Kidney (tissue), 13 donors: ENCODE measurements at regions not wholly inside any gene's neighbourhood (a gene's known extent, or its start where the extent isn't known, plus 50 kb on each side); places are given as distances from the start of the nearest gene placed in this dataset.

Experiments
- DNase-seq, 5 donors: peaks; one replicate each; pipeline ENCODE4 v3.0.0-alpha.2; 2013 to 2020
- FAIRE-seq: peaks from 2 replicates; lab custom pipeline; 2012; peaks lifted over from hg19 to GRCh38; lab: Jason Lieb, UNC
- H3K27ac ChIP-seq, 2 donors: one replicate each; pipeline ENCODE4 v1.7.0; 2013; ENCODE audit warnings: low read depth in 2 of 2, low read length in 2 of 2, inconsistent platforms in 1 of 2
- H3K27me3 ChIP-seq: one replicate; pipeline ENCODE4 v1.7.1; 2013; ENCODE audit warnings: low read length, inconsistent platforms; ENCODE audit not compliant: control insufficient read depth, insufficient read depth
- H3K36me3 ChIP-seq, 3 donors: one replicate each; pipeline versions ENCODE4 v1.7.0 to v1.7.1; 2013; ENCODE audit warnings: low read length in 3 of 3, control low read depth in 1 of 3, inconsistent platforms in 1 of 3; ENCODE audit not compliant: insufficient read depth in 3 of 3, control insufficient read depth in 2 of 3
- H3K4me1 ChIP-seq, 3 donors: one replicate each; pipeline versions ENCODE4 v1.7.0 to v1.7.1; 2013; ENCODE audit warnings: low read length in 3 of 3, inconsistent platforms in 1 of 3, low read depth in 1 of 3; ENCODE audit not compliant: control insufficient read depth in 2 of 3, insufficient read depth in 2 of 3
- H3K4me3 ChIP-seq, 3 donors: one replicate each; pipeline versions ENCODE4 v1.7.0 to v1.8.1; 2013; ENCODE audit warnings: low read length in 3 of 3, control low read depth in 1 of 3, inconsistent platforms in 1 of 3
- H3K9ac ChIP-seq, 3 donors: one replicate each; pipeline versions ENCODE4 v1.7.0 to v1.7.1; 2013; ENCODE audit warnings: low read length in 3 of 3, control low read depth in 1 of 3, inconsistent platforms in 1 of 3
- H3K9me3 ChIP-seq, 3 donors: one replicate each; pipeline versions ENCODE4 v1.7.0 to v1.7.1; 2013; ENCODE audit warnings: low read length in 3 of 3, control low read depth in 1 of 3, inconsistent platforms in 1 of 3; ENCODE audit not compliant: control insufficient read depth in 2 of 3, insufficient read depth in 1 of 3
- intact Hi-C: fragments of 100-400 bp; cut with DNase I; formaldehyde crosslinking; loops from one replicate; pipeline ENCODE4 v1.11.1; 2022
- TF ChIP-seq, protein P1 (sequence below): IDR thresholded peaks from 3 replicates; pipeline ENCODE4 v1.5.1; 2012; ENCODE audit warnings: mild to moderate bottlenecking, moderate library complexity, borderline replicate concordance; ENCODE audit not compliant: insufficient read depth; ENCODE audit errors: extremely low read depth
- donor health status: control.
- donor health status: control.
- donor health status: control.
- donor health status: control.
- donor health status: control.
- donor health status: DM: yes; HTN: yes; CAD: no.
- donor health status: Normal renal cell carcinoma (clear cell type).

DNA sequence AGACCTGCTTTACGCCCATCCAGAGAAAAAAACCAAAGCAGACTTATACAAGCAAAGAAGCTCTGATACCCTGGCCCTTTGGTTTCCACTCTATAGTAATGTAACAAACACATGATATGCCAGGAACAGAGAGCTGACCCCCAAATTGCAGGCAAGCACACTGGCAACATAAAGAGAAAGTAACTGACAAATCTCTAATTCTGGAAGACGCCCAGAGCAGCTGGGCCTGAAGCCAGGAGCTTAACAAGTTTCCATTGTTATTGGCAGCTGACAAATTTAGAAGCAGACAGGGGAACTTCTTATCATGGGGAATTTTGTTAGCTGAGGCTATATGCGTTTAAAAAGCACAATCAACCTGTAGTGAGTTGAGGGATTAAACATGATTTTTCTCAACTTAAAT is 158.0 kb downstream of the DLEU7 start:
- no peaks in the 10 kb centered on the region for H3K9me3 ChIP-seq
- H3K9ac ChIP-seq, result no peak overlapping the region
- FAIRE-seq (no peak), DNase-seq (no peak)
- no peak overlapping the region for H3K27ac ChIP-seq
- H3K36me3 ChIP-seq, result no peaks in the 10 kb centered on the region
- intact Hi-C loops, result no loop called here
- TF ChIP-seq, protein P1, sequence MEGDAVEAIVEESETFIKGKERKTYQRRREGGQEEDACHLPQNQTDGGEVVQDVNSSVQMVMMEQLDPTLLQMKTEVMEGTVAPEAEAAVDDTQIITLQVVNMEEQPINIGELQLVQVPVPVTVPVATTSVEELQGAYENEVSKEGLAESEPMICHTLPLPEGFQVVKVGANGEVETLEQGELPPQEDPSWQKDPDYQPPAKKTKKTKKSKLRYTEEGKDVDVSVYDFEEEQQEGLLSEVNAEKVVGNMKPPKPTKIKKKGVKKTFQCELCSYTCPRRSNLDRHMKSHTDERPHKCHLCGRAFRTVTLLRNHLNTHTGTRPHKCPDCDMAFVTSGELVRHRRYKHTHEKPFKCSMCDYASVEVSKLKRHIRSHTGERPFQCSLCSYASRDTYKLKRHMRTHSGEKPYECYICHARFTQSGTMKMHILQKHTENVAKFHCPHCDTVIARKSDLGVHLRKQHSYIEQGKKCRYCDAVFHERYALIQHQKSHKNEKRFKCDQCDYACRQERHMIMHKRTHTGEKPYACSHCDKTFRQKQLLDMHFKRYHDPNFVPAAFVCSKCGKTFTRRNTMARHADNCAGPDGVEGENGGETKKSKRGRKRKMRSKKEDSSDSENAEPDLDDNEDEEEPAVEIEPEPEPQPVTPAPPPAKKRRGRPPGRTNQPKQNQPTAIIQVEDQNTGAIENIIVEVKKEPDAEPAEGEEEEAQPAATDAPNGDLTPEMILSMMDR, result no peak
- H3K4me3 ChIP-seq, result no peak overlapping the region
- no peaks in the 10 kb centered on the region for H3K27me3 ChIP-seq
- peaks cover 0 to 3% (median 0%) of the 10 kb centered on the region in 3 donors for H3K4me1 ChIP-seq

DNA sequence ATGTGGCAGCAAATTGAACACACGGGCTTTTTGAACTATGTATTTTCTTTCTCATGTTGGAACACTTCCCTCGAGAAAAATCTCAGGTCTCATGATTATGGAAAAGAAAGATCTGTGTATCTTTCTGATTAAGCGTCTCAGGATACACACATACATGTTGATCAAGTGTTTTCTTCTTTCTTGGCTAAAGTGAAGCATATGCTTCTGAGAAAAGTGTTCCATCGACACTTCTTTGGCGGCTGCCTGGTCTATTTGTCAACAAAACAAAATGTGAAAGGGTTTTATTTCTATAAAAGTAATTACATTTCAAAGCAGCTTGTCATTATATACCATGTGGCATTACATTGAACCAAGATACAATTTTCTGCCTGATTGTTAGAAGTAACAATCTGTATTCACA is 157.5 kb downstream of the DLEU7 start:
- no peak overlapping the region for H3K4me3 ChIP-seq
- H3K27me3 ChIP-seq, result no peaks in the 10 kb centered on the region
- TF ChIP-seq, protein P1, result no peak
- no peak overlapping the region for H3K27ac ChIP-seq
- peaks cover 0 to 3% (median 0%) of the 10 kb centered on the region in 3 donors for H3K4me1 ChIP-seq
- FAIRE-seq (no peak), DNase-seq (no peak)
- H3K9ac ChIP-seq, result no peak overlapping the region
- H3K36me3 ChIP-seq, result no peaks in the 10 kb centered on the region
- intact Hi-C loops, result no loop called here
- H3K9me3 ChIP-seq, result no peaks in the 10 kb centered on the region

DNA sequence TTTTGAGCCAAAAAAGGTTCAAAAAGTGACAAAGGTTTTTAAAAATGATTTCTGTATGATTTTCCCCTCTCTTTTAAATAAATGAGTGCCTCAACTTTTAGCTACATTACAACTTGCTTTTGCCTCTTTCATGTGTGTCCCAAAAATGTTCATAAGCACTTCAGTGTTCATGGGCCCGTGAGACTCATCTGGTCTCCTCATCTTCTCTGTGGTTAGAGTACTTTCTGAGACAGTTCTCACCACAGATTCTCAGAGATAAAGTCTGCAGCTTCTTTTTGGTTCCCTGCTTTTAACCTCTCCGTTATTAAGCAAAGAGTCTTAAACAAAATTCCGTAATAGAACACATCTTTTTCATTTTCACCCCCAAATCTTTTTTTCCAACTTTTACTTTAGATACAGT is 156.9 kb downstream of the DLEU7 start:
- H3K4me1 ChIP-seq, result peaks cover 0 to 3% (median 0%) of the 10 kb centered on the region in 3 donors
- H3K9ac ChIP-seq, result no peak overlapping the region
- H3K27me3 ChIP-seq, result no peaks in the 10 kb centered on the region
- intact Hi-C loops, result no loop called here
- no peaks in the 10 kb centered on the region for H3K9me3 ChIP-seq
- TF ChIP-seq, protein P1, result no peak
- no peak for FAIRE-seq
- no peak for DNase-seq
- H3K36me3 ChIP-seq, result no peaks in the 10 kb centered on the region
- no peak overlapping the region for H3K27ac ChIP-seq
- H3K4me3 ChIP-seq, result no peak overlapping the region

DNA sequence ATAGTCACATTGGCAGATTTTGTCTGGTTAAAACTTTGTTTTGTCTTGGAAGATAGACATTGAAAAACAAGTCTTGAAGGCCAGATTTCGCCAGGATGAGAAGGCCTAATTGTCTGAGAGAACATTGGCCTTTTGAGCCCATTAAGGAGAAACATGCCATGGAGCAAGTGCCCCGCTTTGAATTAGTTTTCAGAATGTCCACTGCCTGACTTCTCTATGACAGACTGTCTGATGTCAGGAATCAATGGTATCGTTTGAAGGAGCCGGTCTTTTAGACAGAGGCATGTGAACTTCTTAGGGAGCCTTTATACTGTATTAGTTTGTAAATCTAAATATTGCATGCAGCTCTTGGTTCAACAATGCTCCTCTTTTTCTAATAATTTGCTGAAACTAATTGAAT is 155.9 kb downstream of the DLEU7 start:
- H3K36me3 ChIP-seq, result no peaks in the 10 kb centered on the region
- no peak overlapping the region for H3K4me3 ChIP-seq
- H3K9ac ChIP-seq, result no peak overlapping the region
- TF ChIP-seq, protein P1, result no peak
- no peak for DNase-seq
- H3K4me1 ChIP-seq, result peaks cover 0 to 3% (median 0%) of the 10 kb centered on the region in 3 donors
- no peaks in the 10 kb centered on the region for H3K27me3 ChIP-seq
- FAIRE-seq, result no peak
- H3K9me3 ChIP-seq, result no peaks in the 10 kb centered on the region
- intact Hi-C loops, result no loop called here
- no peak overlapping the region for H3K27ac ChIP-seq
